ENCODE measurements at regions not wholly inside any gene's neighbourhood (a gene's known extent, or its start where the extent isn't known, plus 50 kb on each side); places are given as distances from the start of the nearest gene placed in this dataset.
A peak's percentile ranks its signal among the peaks of the same experiment; 100 is the strongest.

GRCh38 chr6:14498748-14499147, 381.2 kb downstream of the CD83 start:
- Histone ChIP-seq H3K9me3 (ENCODE audit: control insufficient read depth, low read length) (no peaks in the 10 kb centered on the region), H3K36me3 (ENCODE audit: control insufficient read depth, insufficient read depth, low read length) (no peaks in the 10 kb centered on the region), H3K27me3 (ENCODE audit: control insufficient read depth, insufficient read depth, low read length, poor library complexity, severe bottlenecking) (no peaks in the 10 kb centered on the region), H3K4me3 (ENCODE audit: insufficient read depth, low read depth, low read length) (no peak overlapping the region), H3K4me1 (ENCODE audit: control insufficient read depth, insufficient read depth, low read length) (peaks cover 24% of the 10 kb centered on the region), H3K27ac (ENCODE audit: insufficient read depth, low read depth, low read length, poor library complexity, severe bottlenecking) (no peak overlapping the region)
- 90 to 100% methylated on average over 1 of the region's 1 CpG for WGBS, 2 experiments

GRCh38 chr6:14499309-14499708, 381.7 kb downstream of the CD83 start:
- H3K4me1 ChIP-seq (ENCODE audit: control insufficient read depth, insufficient read depth, low read length), result peaks cover 24% of the 10 kb centered on the region
- H3K4me3 ChIP-seq (ENCODE audit: insufficient read depth, low read depth, low read length), result no peak overlapping the region
- no peak overlapping the region for H3K27ac ChIP-seq (ENCODE audit: insufficient read depth, low read depth, low read length, poor library complexity, severe bottlenecking)
- no peaks in the 10 kb centered on the region for H3K9me3 ChIP-seq (ENCODE audit: control insufficient read depth, low read length)
- no peaks in the 10 kb centered on the region for H3K27me3 ChIP-seq (ENCODE audit: control insufficient read depth, insufficient read depth, low read length, poor library complexity, severe bottlenecking)
- H3K36me3 ChIP-seq (ENCODE audit: control insufficient read depth, insufficient read depth, low read length), result no peaks in the 10 kb centered on the region
- 86 to 97% methylated on average over 4 of the region's 4 CpGs for WGBS, 2 experiments

- Histone ChIP-seq H3K27ac (ENCODE audit: insufficient read depth, low read depth, low read length, poor library complexity, severe bottlenecking) (no peak overlapping the region), H3K36me3 (ENCODE audit: control insufficient read depth, insufficient read depth, low read length) (no peaks in the 10 kb centered on the region), H3K4me1 (ENCODE audit: control insufficient read depth, insufficient read depth, low read length) (peaks cover 24% of the 10 kb centered on the region), H3K9me3 (ENCODE audit: control insufficient read depth, low read length) (no peaks in the 10 kb centered on the region), H3K4me3 (ENCODE audit: insufficient read depth, low read depth, low read length) (no peak overlapping the region), H3K27me3 (ENCODE audit: control insufficient read depth, insufficient read depth, low read length, poor library complexity, severe bottlenecking) (no peaks in the 10 kb centered on the region)
- 93 to 96% methylated on average over 10 of the region's 10 CpGs for WGBS, 2 experiments
These were observed 382.3 kb downstream of the CD83 start for GRCh38 chr6:14499841-14500240.

GRCh38 chr6:14500809-14501208, 383.2 kb downstream of the CD83 start:
- WGBS, 2 experiments, result 88% methylated on average over 2 of the region's 2 CpGs; no CpG with 5 or more reads in 1 of the 2 experiments
- Histone ChIP-seq H3K27ac (ENCODE audit: insufficient read depth, low read depth, low read length, poor library complexity, severe bottlenecking) (peak overlapping the region; percentile 41), H3K36me3 (ENCODE audit: control insufficient read depth, insufficient read depth, low read length) (no peaks in the 10 kb centered on the region), H3K9me3 (ENCODE audit: control insufficient read depth, low read length) (no peaks in the 10 kb centered on the region), H3K4me1 (ENCODE audit: control insufficient read depth, insufficient read depth, low read length) (peaks cover 24% of the 10 kb centered on the region), H3K27me3 (ENCODE audit: control insufficient read depth, insufficient read depth, low read length, poor library complexity, severe bottlenecking) (no peaks in the 10 kb centered on the region), H3K4me3 (ENCODE audit: insufficient read depth, low read depth, low read length) (no peak overlapping the region)

- no peak overlapping the region for H3K4me3 ChIP-seq (ENCODE audit: insufficient read depth, low read depth, low read length)
- peak overlapping the region; percentile 83 for H3K27ac ChIP-seq (ENCODE audit: insufficient read depth, low read depth, low read length, poor library complexity, severe bottlenecking)
- no peaks in the 10 kb centered on the region for H3K36me3 ChIP-seq (ENCODE audit: control insufficient read depth, insufficient read depth, low read length)
- H3K9me3 ChIP-seq (ENCODE audit: control insufficient read depth, low read length), result no peaks in the 10 kb centered on the region
- peaks cover 24% of the 10 kb centered on the region for H3K4me1 ChIP-seq (ENCODE audit: control insufficient read depth, insufficient read depth, low read length)
- 29 to 33% methylated on average over 7 of the region's 7 CpGs for WGBS, 2 experiments
- no peaks in the 10 kb centered on the region for H3K27me3 ChIP-seq (ENCODE audit: control insufficient read depth, insufficient read depth, low read length, poor library complexity, severe bottlenecking)
These were observed 383.7 kb downstream of the CD83 start for GRCh38 chr6:14501240-14501639.

GRCh38 chr6:14501914-14502313, 384.3 kb downstream of the CD83 start:
- Histone ChIP-seq H3K27ac (ENCODE audit: insufficient read depth, low read depth, low read length, poor library complexity, severe bottlenecking) (peak overlapping the region; percentile 83), H3K27me3 (ENCODE audit: control insufficient read depth, insufficient read depth, low read length, poor library complexity, severe bottlenecking) (no peaks in the 10 kb centered on the region), H3K4me1 (ENCODE audit: control insufficient read depth, insufficient read depth, low read length) (peaks cover 24% of the 10 kb centered on the region), H3K4me3 (ENCODE audit: insufficient read depth, low read depth, low read length) (no peak overlapping the region), H3K36me3 (ENCODE audit: control insufficient read depth, insufficient read depth, low read length) (no peaks in the 10 kb centered on the region), H3K9me3 (ENCODE audit: control insufficient read depth, low read length) (no peaks in the 10 kb centered on the region)
- 86 to 87% methylated on average over 5 of the region's 5 CpGs for WGBS, 2 experiments

- no peaks in the 10 kb centered on the region for H3K27me3 ChIP-seq (ENCODE audit: control insufficient read depth, insufficient read depth, low read length, poor library complexity, severe bottlenecking)
- no peaks in the 10 kb centered on the region for H3K36me3 ChIP-seq (ENCODE audit: control insufficient read depth, insufficient read depth, low read length)
- peaks cover 24% of the 10 kb centered on the region for H3K4me1 ChIP-seq (ENCODE audit: control insufficient read depth, insufficient read depth, low read length)
- no peak overlapping the region for H3K27ac ChIP-seq (ENCODE audit: insufficient read depth, low read depth, low read length, poor library complexity, severe bottlenecking)
- 89 to 92% methylated on average over 6 of the region's 6 CpGs for WGBS, 2 experiments
- no peaks in the 10 kb centered on the region for H3K9me3 ChIP-seq (ENCODE audit: control insufficient read depth, low read length)
- no peak overlapping the region for H3K4me3 ChIP-seq (ENCODE audit: insufficient read depth, low read depth, low read length)
These were observed 385.0 kb downstream of the CD83 start for GRCh38 chr6:14502551-14502950.

GRCh38 chr6:14505401-14505800, 387.8 kb downstream of the CD83 start:
- Histone ChIP-seq H3K4me1 (ENCODE audit: control insufficient read depth, insufficient read depth, low read length) (peaks cover 19% of the 10 kb centered on the region), H3K4me3 (ENCODE audit: insufficient read depth, low read depth, low read length) (no peak overlapping the region), H3K27ac (ENCODE audit: insufficient read depth, low read depth, low read length, poor library complexity, severe bottlenecking) (no peak overlapping the region), H3K36me3 (ENCODE audit: control insufficient read depth, insufficient read depth, low read length) (no peaks in the 10 kb centered on the region), H3K9me3 (ENCODE audit: control insufficient read depth, low read length) (no peaks in the 10 kb centered on the region), H3K27me3 (ENCODE audit: control insufficient read depth, insufficient read depth, low read length, poor library complexity, severe bottlenecking) (no peaks in the 10 kb centered on the region)
- 86 to 91% methylated on average over 6 of the region's 6 CpGs for WGBS, 2 experiments

GRCh38 chr6:14506656-14507246, 389.2 kb downstream of the CD83 start:
- no peak overlapping the region for H3K27ac ChIP-seq (ENCODE audit: insufficient read depth, low read depth, low read length, poor library complexity, severe bottlenecking)
- no peaks in the 10 kb centered on the region for H3K9me3 ChIP-seq (ENCODE audit: control insufficient read depth, low read length)
- H3K36me3 ChIP-seq (ENCODE audit: control insufficient read depth, insufficient read depth, low read length), result no peaks in the 10 kb centered on the region
- peaks cover 8% of the 10 kb centered on the region for H3K4me1 ChIP-seq (ENCODE audit: control insufficient read depth, insufficient read depth, low read length)
- no peaks in the 10 kb centered on the region for H3K27me3 ChIP-seq (ENCODE audit: control insufficient read depth, insufficient read depth, low read length, poor library complexity, severe bottlenecking)
- 88 to 92% methylated on average over 6 of the region's 6 CpGs for whole genome bisulfite sequencing, 2 experiments
- no peak overlapping the region for H3K4me3 ChIP-seq (ENCODE audit: insufficient read depth, low read depth, low read length)

GRCh38 chr6:14509120-14509519, 391.5 kb downstream of the CD83 start:
- Histone ChIP-seq H3K9me3 (ENCODE audit: control insufficient read depth, low read length) (no peaks in the 10 kb centered on the region), H3K4me1 (ENCODE audit: control insufficient read depth, insufficient read depth, low read length) (no peaks in the 10 kb centered on the region), H3K27ac (ENCODE audit: insufficient read depth, low read depth, low read length, poor library complexity, severe bottlenecking) (no peak overlapping the region), H3K27me3 (ENCODE audit: control insufficient read depth, insufficient read depth, low read length, poor library complexity, severe bottlenecking) (no peaks in the 10 kb centered on the region), H3K4me3 (ENCODE audit: insufficient read depth, low read depth, low read length) (no peak overlapping the region), H3K36me3 (ENCODE audit: control insufficient read depth, insufficient read depth, low read length) (no peaks in the 10 kb centered on the region)
- 94 to 95% methylated on average over 5 of the region's 5 CpGs for WGBS, 2 experiments

GRCh38 chr6:14510038-14510437, 392.5 kb downstream of the CD83 start:
- 92 to 95% methylated on average over 6 of the region's 6 CpGs for WGBS, 2 experiments
- no peak overlapping the region for H3K27ac ChIP-seq (ENCODE audit: insufficient read depth, low read depth, low read length, poor library complexity, severe bottlenecking)
- no peaks in the 10 kb centered on the region for H3K27me3 ChIP-seq (ENCODE audit: control insufficient read depth, insufficient read depth, low read length, poor library complexity, severe bottlenecking)
- H3K36me3 ChIP-seq (ENCODE audit: control insufficient read depth, insufficient read depth, low read length), result no peaks in the 10 kb centered on the region
- H3K9me3 ChIP-seq (ENCODE audit: control insufficient read depth, low read length), result no peaks in the 10 kb centered on the region
- H3K4me1 ChIP-seq (ENCODE audit: control insufficient read depth, insufficient read depth, low read length), result no peaks in the 10 kb centered on the region
- H3K4me3 ChIP-seq (ENCODE audit: insufficient read depth, low read depth, low read length), result no peak overlapping the region
